ENCODE measurements at regions not wholly inside any gene's neighbourhood (a gene's known extent, or its start where the extent isn't known, plus 50 kb on each side); places are given as distances from the start of the nearest gene placed in this dataset.

- TF ChIP-seq POLR2A (IDR thresholded peaks at IDR 0.05) = no peak
- no peak for TF ChIP-seq CTCF (IDR thresholded peaks at IDR 0.05)
Measured at GRCh38 chr11:134821422-134821821, 409.4 kb upstream of the B3GAT1 start.

Measured in adrenal gland (tissue), 5 donors.